HEK293 (cell line): ENCODE measurements at regions not wholly inside any gene's neighbourhood (a gene's known extent, or its start where the extent isn't known, plus 50 kb on each side); places are given as distances from the start of the nearest gene placed in this dataset.

ENCODE experiments used
- CTCF ChIP-seq: fragments of 450-650 bp; formaldehyde crosslinking; IDR thresholded peaks from 2 replicates; pipeline ENCODE4 v1.5.1; 2016; ENCODE audit warnings: missing biosample characterization, missing genetic modification characterization
- PRDM6 ChIP-seq: fragments of 450-650 bp; formaldehyde crosslinking; IDR thresholded peaks from 2 replicates; pipeline ENCODE4 v1.5.1; 2017; ENCODE audit warnings: missing biosample characterization, missing genetic modification characterization
- REPIN1 ChIP-seq: fragments of 450-650 bp; formaldehyde crosslinking; IDR thresholded peaks from 2 replicates; pipeline ENCODE4 v1.5.1; 2017; ENCODE audit warnings: missing biosample characterization, missing genetic modification characterization, low read depth
- REST ChIP-seq: fragments of 450-650 bp; formaldehyde crosslinking; IDR thresholded peaks from 2 replicates; pipeline ENCODE4 v1.5.1; 2016; ENCODE audit warnings: missing biosample characterization, missing genetic modification characterization
- ZNF10 ChIP-seq: fragments of 450-650 bp; formaldehyde crosslinking; IDR thresholded peaks from 2 replicates; pipeline ENCODE4 v1.5.1; 2017; ENCODE audit warnings: missing biosample characterization, missing genetic modification characterization
- ZNF138 ChIP-seq: fragments of 450-650 bp; formaldehyde crosslinking; IDR thresholded peaks from 2 replicates; pipeline ENCODE4 v1.5.1; 2016; ENCODE audit warnings: missing biosample characterization, missing genetic modification characterization, borderline replicate concordance
- ZNF157 ChIP-seq: fragments of 450-650 bp; formaldehyde crosslinking; IDR thresholded peaks from 2 replicates; pipeline ENCODE4 v1.5.1; 2016; ENCODE audit warnings: missing biosample characterization, missing genetic modification characterization
- ZNF175 ChIP-seq: fragments of 450-650 bp; formaldehyde crosslinking; IDR thresholded peaks from 2 replicates; pipeline ENCODE4 v1.5.1; 2016; ENCODE audit warnings: missing biosample characterization, missing genetic modification characterization
- ZNF776 ChIP-seq: fragments of 450-650 bp; formaldehyde crosslinking; IDR thresholded peaks from 2 replicates; pipeline ENCODE4 v1.5.0; 2017; ENCODE audit warnings: missing biosample characterization, missing genetic modification characterization, borderline replicate concordance
- ZNF792 ChIP-seq: fragments of 450-650 bp; formaldehyde crosslinking; IDR thresholded peaks from 2 replicates; pipeline ENCODE4 v1.5.1; 2016; ENCODE audit warnings: missing biosample characterization, missing genetic modification characterization
- TF ChIP-seq, protein P1 (sequence below): fragments of 450-650 bp; formaldehyde crosslinking; IDR thresholded peaks from 2 replicates; pipeline ENCODE4 v1.5.1; 2017; ENCODE audit warnings: missing biosample characterization, missing genetic modification characterization
- TF ChIP-seq, protein P2 (sequence below): fragments of 450-650 bp; formaldehyde crosslinking; IDR thresholded peaks from 2 replicates; pipeline ENCODE4 v1.5.1; 2016; ENCODE audit warnings: missing biosample characterization, missing genetic modification characterization, low read depth

DNA sequence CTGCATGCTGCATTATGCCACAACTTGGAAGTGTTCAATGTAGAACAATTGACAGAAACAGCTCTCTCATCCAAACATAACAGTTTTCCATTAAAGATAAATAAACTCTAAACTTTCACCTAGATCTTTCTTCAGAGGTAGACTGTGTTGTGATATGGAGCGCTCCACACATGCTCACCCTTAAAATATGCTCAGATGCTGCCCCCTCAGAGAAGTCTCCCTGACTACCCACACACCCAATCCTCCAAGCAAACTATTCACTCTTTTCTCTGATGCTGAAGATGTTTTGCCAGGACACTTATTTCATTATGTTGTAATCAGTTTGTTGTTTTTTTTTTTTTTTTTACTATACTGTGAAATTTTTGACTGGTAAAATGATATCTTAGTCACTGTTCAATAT, 206.6 kb upstream of the RASA1 start:
- no peak for TF ChIP-seq ZNF138 (tag by site-specific recombination)
- TF ChIP-seq ZNF157 (tag by site-specific recombination), result no peak
- no peak for TF ChIP-seq REST (tag by site-specific recombination)
- no peak for TF ChIP-seq ZNF10 (tag by site-specific recombination)
- no peak for TF ChIP-seq CTCF (tag by site-specific recombination)
- no peak for TF ChIP-seq REPIN1
- no peak for TF ChIP-seq PRDM6 (tag by site-specific recombination)
- no peak for TF ChIP-seq ZNF776 (tag by site-specific recombination)
- TF ChIP-seq ZNF175 (tag by site-specific recombination), result no peak
- TF ChIP-seq, protein P1, sequence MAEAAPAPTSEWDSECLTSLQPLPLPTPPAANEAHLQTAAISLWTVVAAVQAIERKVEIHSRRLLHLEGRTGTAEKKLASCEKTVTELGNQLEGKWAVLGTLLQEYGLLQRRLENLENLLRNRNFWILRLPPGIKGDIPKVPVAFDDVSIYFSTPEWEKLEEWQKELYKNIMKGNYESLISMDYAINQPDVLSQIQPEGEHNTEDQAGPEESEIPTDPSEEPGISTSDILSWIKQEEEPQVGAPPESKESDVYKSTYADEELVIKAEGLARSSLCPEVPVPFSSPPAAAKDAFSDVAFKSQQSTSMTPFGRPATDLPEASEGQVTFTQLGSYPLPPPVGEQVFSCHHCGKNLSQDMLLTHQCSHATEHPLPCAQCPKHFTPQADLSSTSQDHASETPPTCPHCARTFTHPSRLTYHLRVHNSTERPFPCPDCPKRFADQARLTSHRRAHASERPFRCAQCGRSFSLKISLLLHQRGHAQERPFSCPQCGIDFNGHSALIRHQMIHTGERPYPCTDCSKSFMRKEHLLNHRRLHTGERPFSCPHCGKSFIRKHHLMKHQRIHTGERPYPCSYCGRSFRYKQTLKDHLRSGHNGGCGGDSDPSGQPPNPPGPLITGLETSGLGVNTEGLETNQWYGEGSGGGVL, result no peak
- TF ChIP-seq, protein P2, sequence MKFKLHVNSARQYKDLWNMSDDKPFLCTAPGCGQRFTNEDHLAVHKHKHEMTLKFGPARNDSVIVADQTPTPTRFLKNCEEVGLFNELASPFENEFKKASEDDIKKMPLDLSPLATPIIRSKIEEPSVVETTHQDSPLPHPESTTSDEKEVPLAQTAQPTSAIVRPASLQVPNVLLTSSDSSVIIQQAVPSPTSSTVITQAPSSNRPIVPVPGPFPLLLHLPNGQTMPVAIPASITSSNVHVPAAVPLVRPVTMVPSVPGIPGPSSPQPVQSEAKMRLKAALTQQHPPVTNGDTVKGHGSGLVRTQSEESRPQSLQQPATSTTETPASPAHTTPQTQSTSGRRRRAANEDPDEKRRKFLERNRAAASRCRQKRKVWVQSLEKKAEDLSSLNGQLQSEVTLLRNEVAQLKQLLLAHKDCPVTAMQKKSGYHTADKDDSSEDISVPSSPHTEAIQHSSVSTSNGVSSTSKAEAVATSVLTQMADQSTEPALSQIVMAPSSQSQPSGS (tag by site-specific recombination), result no peak
- TF ChIP-seq ZNF792 (tag by site-specific recombination), result no peak
